ENCODE measurements at regions not wholly inside any gene's neighbourhood (a gene's known extent, or its start where the extent isn't known, plus 50 kb on each side); places are given as distances from the start of the nearest gene placed in this dataset.
"Not testable (repeated sequence)": the region's sequence is repeated elsewhere in the genome, so short reads cannot be mapped to it uniquely, and the experiment has no call there.

- no peak for DNase-seq
Measured at GRCh38 chr17:21517538-21518293, 141.6 kb downstream of the KCNJ12 start.

GRCh38 chr17:21522755-21523336 is 146.7 kb downstream of the KCNJ12 start:
- no peak for DNase-seq

GRCh38 chr17:21523497-21524210 is 147.5 kb downstream of the KCNJ12 start:
- DNase-seq = no peak

- no peak for DNase-seq
Measured at GRCh38 chr17:21524211-21524591, 148.0 kb downstream of the KCNJ12 start.

- no peak for DNase-seq
Measured at GRCh38 chr17:21525464-21526130, 149.4 kb downstream of the KCNJ12 start.

GRCh38 chr17:21528031-21528695 is 152.0 kb downstream of the KCNJ12 start:
- no peak for DNase-seq

- DNase-seq = no peak
Measured at GRCh38 chr17:21530311-21530710, 154.2 kb downstream of the KCNJ12 start.

GRCh38 chr17:21530841-21531240 is 154.7 kb downstream of the KCNJ12 start:
- DNase-seq = no peak

GRCh38 chr17:21532763-21533385 is 156.7 kb downstream of the KCNJ12 start:
- DNase-seq = no peak

- DNase-seq = no peak
Measured at GRCh38 chr17:21535686-21536375, 156.5 kb upstream of the KCNJ18 start.

GRCh38 chr17:21537302-21537701 is 155.0 kb upstream of the KCNJ18 start:
- DNase-seq = no peak

GRCh38 chr17:21538615-21539014 is 153.7 kb upstream of the KCNJ18 start:
- DNase-seq = no peak

GRCh38 chr17:21539146-21539545 is 153.2 kb upstream of the KCNJ18 start:
- no peak for DNase-seq

GRCh38 chr17:21540502-21540901 is 151.8 kb upstream of the KCNJ18 start:
- no peak for DNase-seq

- DNase-seq = no peak
Measured at GRCh38 chr17:21542070-21542469, 150.3 kb upstream of the KCNJ18 start.

GRCh38 chr17:21542991-21543390 is 149.3 kb upstream of the KCNJ18 start:
- DNase-seq = no peak

GRCh38 chr17:21545064-21545463 is 147.3 kb upstream of the KCNJ18 start:
- DNase-seq = no peak

- DNase-seq = no peak
Measured at GRCh38 chr17:21548236-21548635, 144.1 kb upstream of the KCNJ18 start.

- no peak for DNase-seq
Measured at GRCh38 chr17:21549107-21549687, 143.1 kb upstream of the KCNJ18 start.

GRCh38 chr17:21550031-21550430 is 142.3 kb upstream of the KCNJ18 start:
- DNase-seq = not testable (repeated sequence)

GRCh38 chr17:21551081-21551881 is 141.0 kb upstream of the KCNJ18 start:
- DNase-seq = peak; percentile 37

Measured in NCI-H446 treated with DMSO at 0.1 percent for 48 hours (cell line).